Esophagus squamous epithelium (tissue), 4 donors: ENCODE measurements at regions not wholly inside any gene's neighbourhood (a gene's known extent, or its start where the extent isn't known, plus 50 kb on each side); places are given as distances from the start of the nearest gene placed in this dataset.

ENCODE experiments used
- POLR2A ChIP-seq, 4 donors: fragments of 450-650 bp; IDR thresholded peaks; one replicate each; pipeline ENCODE4 v1.6.1; 2017; ENCODE audit warnings: antibody characterized with exemption in 4 of 4, mild to moderate bottlenecking in 4 of 4, moderate library complexity in 3 of 4
- TF ChIP-seq, protein P1 (sequence below), 6 experiments: fragments of 450-650 bp in 4 of 6; fragments of 200-600 bp in 2 of 6; sonication (generic) in 2 of 6; IDR thresholded peaks; one replicate each; pipeline ENCODE4 v1.5.1; 2016 to 2019; ENCODE audit warnings: antibody characterized with exemption in 6 of 6, mild to moderate bottlenecking in 4 of 6, moderate library complexity in 4 of 6

- TF ChIP-seq, protein P1, sequence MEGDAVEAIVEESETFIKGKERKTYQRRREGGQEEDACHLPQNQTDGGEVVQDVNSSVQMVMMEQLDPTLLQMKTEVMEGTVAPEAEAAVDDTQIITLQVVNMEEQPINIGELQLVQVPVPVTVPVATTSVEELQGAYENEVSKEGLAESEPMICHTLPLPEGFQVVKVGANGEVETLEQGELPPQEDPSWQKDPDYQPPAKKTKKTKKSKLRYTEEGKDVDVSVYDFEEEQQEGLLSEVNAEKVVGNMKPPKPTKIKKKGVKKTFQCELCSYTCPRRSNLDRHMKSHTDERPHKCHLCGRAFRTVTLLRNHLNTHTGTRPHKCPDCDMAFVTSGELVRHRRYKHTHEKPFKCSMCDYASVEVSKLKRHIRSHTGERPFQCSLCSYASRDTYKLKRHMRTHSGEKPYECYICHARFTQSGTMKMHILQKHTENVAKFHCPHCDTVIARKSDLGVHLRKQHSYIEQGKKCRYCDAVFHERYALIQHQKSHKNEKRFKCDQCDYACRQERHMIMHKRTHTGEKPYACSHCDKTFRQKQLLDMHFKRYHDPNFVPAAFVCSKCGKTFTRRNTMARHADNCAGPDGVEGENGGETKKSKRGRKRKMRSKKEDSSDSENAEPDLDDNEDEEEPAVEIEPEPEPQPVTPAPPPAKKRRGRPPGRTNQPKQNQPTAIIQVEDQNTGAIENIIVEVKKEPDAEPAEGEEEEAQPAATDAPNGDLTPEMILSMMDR (IDR thresholded peaks at IDR 0.05) = no peak
- no peak for TF ChIP-seq POLR2A (IDR thresholded peaks at IDR 0.05)
Observed at GRCh38 chr12:74292351-74293194, 245.1 kb upstream of the ATXN7L3B start.
